T47D (cell line): ENCODE measurements at regions not wholly inside any gene's neighbourhood (a gene's known extent, or its start where the extent isn't known, plus 50 kb on each side); places are given as distances from the start of the nearest gene placed in this dataset.

Experiments used
- DNase-seq, 2 experiments: peaks; one replicate each; pipeline versions ENCODE4 v3.0.0 to v3.0.0-alpha.2; 2011 to 2012; ENCODE audit warnings: low read depth in 1 of 2, low spot score in 1 of 2
- JUND ChIP-seq: IDR thresholded peaks from 2 replicates; pipeline ENCODE4 v1.6.1; 2012; ENCODE audit warnings: low read depth
- in situ Hi-C: cut with HindIII; loops from 2 replicates; pipeline ENCODE4 v1.10.0; 2016; ENCODE audit warnings: low sequenced_read_pairs, low pct_unique_long_range_greater_than_20kb

DNA sequence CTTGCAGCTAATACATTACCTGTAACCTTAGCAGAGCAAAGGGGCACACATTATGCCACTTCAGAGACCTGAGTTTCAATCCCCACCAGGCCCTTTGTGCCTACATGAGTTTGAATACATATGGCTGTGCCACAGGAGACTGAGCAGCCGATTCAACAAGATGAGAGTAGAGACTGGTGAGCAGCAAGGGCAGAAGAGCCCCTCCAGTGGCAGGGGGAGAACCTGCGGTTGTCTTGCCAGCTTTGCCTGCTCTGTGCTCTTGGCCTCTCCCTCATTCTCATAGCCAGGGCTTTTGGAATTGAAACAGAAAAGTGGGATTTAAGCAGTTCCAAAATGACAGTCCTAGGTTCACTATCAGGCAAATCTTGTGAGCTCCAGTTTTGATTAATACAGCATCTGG is 52.3 kb upstream of the CLNK start:
- no peak for TF ChIP-seq JUND
- DNase-seq: no peak
- in situ Hi-C loops: no loop called here

DNA sequence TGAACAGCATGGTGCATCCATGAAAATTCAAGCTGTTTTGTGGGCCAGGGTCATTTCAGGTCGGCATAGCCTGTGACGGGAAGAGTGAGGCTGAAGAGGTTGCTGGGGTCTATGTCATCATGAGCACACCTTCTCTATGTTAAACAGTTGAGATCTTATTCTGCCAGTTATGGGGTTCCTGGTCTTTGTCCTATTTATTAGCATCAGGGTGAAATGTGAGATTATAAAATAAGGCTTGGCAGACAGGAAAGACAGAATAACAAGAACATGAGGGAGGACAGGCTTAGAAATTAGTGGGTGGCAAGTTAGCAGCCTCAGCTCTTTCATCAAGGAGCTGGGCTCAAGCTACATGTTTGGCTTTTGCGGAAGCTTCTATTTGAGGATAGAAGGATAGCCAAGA is 51.7 kb upstream of the CLNK start:
- no peak for DNase-seq
- no peak for TF ChIP-seq JUND
- in situ Hi-C loops: no loop called here

DNA sequence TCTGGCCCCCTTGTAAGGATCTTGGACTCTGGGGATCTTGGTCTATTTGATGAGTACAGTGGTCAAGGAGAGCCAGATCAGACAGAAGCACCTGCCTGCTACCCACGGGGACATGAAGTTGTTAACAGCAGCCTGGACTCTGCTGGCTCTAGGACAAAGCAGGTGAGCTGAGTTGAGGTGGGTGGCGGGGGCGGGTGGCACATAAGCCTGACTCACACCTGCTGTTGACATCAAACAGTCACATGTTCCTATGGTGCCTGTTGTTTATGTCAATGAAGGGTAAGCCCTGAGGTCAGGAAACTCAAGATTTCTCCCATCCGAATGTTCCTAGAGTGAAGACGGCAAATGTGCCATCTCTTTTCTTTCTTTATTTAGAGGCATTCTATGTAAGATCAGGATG is 50.1 kb upstream of the CLNK start:
- no peak for DNase-seq
- TF ChIP-seq JUND: no peak
- in situ Hi-C loops: no loop called here
